ENCODE measurements at regions not wholly inside any gene's neighbourhood (a gene's known extent, or its start where the extent isn't known, plus 50 kb on each side); places are given as distances from the start of the nearest gene placed in this dataset.
"Not testable (repeated sequence)": the region's sequence is repeated elsewhere in the genome, so short reads cannot be mapped to it uniquely, and the experiment has no call there.

DNA sequence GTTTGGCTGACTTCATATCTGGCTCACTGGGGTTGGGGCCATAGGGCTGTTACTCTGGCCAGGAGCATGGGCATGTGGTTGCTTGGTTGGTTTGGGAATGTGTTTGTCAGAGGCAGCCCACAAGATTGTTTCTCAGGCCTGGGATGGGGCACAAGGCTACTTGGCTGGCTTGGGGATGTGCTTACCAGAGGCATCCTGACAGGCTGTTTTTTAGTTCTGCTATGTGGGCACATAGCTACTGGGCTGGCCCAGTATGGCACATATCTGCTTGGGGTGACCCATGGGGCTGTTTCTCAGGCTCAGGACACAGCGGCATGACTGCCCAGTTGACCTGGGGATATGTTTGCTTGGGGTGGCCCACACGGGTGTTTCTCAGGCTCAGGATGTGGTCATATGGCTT lies 94.6 kb upstream of the PGR start:
- Mint-ChIP-seq H3K27ac (no peak overlapping the region), H3K4me1 (no peaks in the 10 kb centered on the region), H3K4me3 (no peak overlapping the region), H3K36me3 (peaks cover 0 to 6% (median 4%) of the 10 kb centered on the region in 3 donors), H3K27me3 (ENCODE audit: low read depth in 3 of 3) (no peaks in the 10 kb centered on the region), H3K9me3 (peaks cover 15 to 79% (median 29%) of the 10 kb centered on the region in 6 donors)
- DNase-seq, result no peak

DNA sequence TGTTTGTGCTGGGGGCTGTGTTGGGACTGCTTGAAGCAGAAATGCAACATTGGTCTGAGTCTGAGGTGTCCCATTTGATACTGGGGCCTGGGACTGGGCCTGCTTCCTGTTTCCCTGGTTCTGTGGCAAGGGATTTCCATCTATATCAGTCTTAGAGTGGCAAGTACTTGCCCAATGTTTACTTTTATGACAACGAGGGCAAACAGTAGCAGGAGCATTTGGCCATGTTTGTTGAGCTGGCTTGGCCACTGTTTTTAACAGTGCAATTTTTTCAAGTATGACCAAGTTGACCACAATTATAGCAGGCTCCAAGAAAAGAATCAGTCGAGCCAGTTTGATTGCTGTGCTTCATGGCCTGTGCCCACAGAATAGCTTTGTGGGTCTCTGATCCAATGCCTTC lies 88.5 kb upstream of the PGR start:
- H3K9me3 Mint-ChIP-seq, result peaks cover 15 to 73% (median 27%) of the 10 kb centered on the region in 6 donors
- not testable (repeated sequence) for H3K4me1 Mint-ChIP-seq; H3K4me3 Mint-ChIP-seq; H3K27me3 Mint-ChIP-seq (ENCODE audit: low read depth in 3 of 3); H3K27ac Mint-ChIP-seq; H3K36me3 Mint-ChIP-seq; DNase-seq

DNA sequence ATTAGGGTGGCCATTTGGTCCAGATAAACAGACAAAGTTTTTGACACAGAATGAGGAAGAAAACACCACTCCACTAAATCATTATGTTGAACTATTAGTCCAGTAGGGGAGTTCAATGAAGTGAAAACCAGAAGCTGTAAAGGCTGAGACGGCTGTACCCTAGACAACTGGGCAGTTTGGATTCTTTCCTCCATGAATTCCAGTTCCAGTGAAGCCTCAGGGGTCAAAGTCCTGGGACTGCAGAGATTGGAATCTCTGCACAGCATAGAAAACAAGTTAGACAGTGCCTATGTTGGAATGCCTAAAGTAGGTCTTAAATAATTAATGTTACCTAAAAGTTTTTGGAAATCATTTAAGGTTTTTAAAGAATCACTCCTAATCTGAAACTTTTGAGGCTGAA lies 86.5 kb upstream of the PGR start:
- not testable (repeated sequence) for H3K4me1 Mint-ChIP-seq; H3K27me3 Mint-ChIP-seq (ENCODE audit: low read depth in 3 of 3); H3K27ac Mint-ChIP-seq; DNase-seq; H3K4me3 Mint-ChIP-seq
- Mint-ChIP-seq H3K9me3 (peaks cover 19 to 75% (median 35%) of the 10 kb centered on the region in 6 donors), H3K36me3 (peaks cover 0 to 12% (median 0%) of the 10 kb centered on the region in 3 donors)

DNA sequence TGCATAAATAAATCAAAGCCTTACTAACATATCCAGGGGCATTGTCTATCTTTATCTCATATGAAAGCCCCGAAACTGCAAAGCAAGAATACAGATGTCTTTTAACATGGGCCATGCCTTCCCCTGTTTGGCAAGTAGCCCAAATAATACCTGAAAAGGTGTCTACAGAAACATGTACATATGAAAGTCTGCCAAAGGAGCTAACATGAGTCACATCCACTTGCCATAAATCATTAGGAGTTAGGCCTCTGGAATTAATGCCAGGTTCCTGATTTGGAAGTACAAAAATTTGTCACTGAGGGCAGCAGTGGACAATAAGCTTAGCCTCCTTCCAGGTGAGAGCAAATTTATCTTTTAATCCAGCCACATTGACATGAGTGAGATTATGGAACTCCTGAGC lies 85.5 kb upstream of the PGR start:
- no peak overlapping the region for H3K4me3 Mint-ChIP-seq
- no peak overlapping the region for H3K27ac Mint-ChIP-seq
- H3K36me3 Mint-ChIP-seq, result peaks cover 0 to 13% (median 0%) of the 10 kb centered on the region in 3 donors
- H3K9me3 Mint-ChIP-seq, result peaks cover 21 to 72% (median 39%) of the 10 kb centered on the region in 6 donors
- no peak for DNase-seq
- H3K4me1 Mint-ChIP-seq, result no peaks in the 10 kb centered on the region
- no peaks in the 10 kb centered on the region for H3K27me3 Mint-ChIP-seq (ENCODE audit: low read depth in 3 of 3)

DNA sequence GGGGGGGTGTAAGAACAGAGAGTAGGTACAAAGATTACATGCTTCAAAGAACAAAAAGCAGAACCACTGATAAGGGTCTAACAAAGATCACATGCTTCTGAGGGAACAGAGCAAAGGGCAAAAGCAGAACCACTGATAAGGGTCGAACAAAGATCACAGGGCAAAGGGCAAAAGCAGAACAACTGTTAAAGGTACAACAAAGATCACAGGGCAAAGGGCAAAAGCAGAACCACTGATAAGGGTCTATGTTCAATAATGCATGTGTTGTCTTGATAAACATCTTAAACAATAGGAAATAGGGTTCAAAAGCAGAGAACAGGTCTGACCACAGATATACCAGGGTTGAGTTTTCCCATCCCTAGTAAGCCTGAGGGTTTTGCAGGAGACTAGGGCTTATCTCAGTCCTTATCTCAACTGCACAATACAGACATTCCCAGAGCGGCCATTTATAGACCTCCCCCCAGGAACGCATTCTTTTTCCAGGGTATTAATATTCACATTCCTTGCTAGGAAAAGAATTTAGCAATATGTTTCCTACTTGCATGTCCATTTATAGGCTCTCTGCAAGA lies 81.9 kb upstream of the PGR start:
- Mint-ChIP-seq H3K27me3 (ENCODE audit: low read depth in 3 of 3) (no peaks in the 10 kb centered on the region), H3K36me3 (peaks cover 0 to 6% (median 0%) of the 10 kb centered on the region in 3 donors), H3K9me3 (peaks cover 13 to 76% (median 35%) of the 10 kb centered on the region in 6 donors), H3K4me1 (no peaks in the 10 kb centered on the region), H3K4me3 (no peak overlapping the region), H3K27ac (no peak overlapping the region)
- DNase-seq, result no peak

DNA sequence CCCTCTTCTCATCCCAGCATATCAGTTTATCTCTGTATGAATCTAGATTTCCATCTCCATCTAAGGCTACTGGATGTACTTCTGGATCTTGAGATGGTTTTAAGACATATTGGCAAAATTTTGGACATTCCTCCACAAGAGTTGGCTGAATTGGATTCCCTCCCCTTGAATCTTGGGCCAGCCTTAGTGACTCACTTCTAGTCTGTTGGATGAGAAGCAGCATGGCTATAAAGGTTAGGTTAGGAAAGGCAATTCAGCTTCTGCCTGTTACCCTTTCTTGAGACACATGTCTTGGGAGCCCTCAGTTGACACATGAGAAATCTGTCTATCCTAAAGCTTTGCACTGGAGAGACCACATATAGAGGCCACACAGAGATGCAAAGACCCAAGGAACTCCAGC lies 73.0 kb upstream of the PGR start:
- DNase-seq, result no peak
- H3K27ac Mint-ChIP-seq, result no peak overlapping the region
- H3K27me3 Mint-ChIP-seq (ENCODE audit: low read depth in 3 of 3), result no peaks in the 10 kb centered on the region
- no peaks in the 10 kb centered on the region for H3K4me1 Mint-ChIP-seq
- no peaks in the 10 kb centered on the region for H3K36me3 Mint-ChIP-seq
- peaks cover 8 to 41% (median 14%) of the 10 kb centered on the region in 6 donors for H3K9me3 Mint-ChIP-seq
- no peak overlapping the region for H3K4me3 Mint-ChIP-seq

DNA sequence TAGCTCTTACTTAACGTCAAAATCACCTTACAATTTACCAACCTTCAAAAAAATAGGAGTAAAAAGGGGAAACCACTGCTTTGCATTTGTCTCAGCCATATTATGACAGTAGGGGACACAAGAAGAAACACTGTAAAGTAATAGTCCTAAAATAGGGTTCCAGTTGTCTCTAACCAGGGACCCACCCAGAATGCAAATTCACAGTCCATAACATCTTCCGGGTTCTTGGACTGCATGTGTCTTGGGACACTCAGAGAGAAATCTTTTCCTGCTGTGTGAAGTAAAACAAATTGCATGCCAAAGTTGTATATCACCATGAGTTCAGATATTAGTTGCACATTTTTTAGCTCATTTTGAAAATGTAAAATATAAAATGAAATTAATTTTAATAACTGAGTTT lies 69.8 kb upstream of the PGR start:
- no peak overlapping the region for H3K4me3 Mint-ChIP-seq
- H3K9me3 Mint-ChIP-seq, result peaks cover 2 to 27% (median 8%) of the 10 kb centered on the region in 6 donors

DNA sequence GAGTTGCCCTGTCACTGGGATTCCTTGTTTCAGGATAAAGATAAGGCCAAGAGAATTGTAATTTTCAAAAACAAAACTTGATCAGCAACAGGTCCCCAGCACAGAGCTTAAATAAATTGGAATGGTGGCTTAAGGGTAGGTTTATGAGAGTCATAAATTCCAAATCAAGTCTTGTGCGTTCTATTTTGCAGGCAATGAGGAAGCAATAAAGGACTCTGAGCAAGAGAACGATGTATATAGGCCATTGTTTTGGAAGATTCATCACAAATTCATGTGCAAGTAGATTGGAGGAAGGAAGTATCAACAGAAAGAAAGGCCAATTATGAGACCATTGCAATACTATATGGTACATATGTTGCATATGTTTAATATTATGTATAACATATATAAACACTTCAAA lies 65.7 kb upstream of the PGR start:
- H3K27ac Mint-ChIP-seq, result no peak overlapping the region
- H3K4me3 Mint-ChIP-seq, result no peak overlapping the region
- H3K9me3 Mint-ChIP-seq, result peaks cover 3 to 12% (median 6%) of the 10 kb centered on the region in 6 donors
- no peaks in the 10 kb centered on the region for H3K27me3 Mint-ChIP-seq (ENCODE audit: low read depth in 3 of 3)
- no peak for DNase-seq
- no peaks in the 10 kb centered on the region for H3K36me3 Mint-ChIP-seq
- no peaks in the 10 kb centered on the region for H3K4me1 Mint-ChIP-seq

More for the DNA sequence above, 69.8 kb upstream of the PGR start:
- H3K27ac Mint-ChIP-seq, result no peak overlapping the region
- no peak for DNase-seq
- H3K27me3 Mint-ChIP-seq (ENCODE audit: low read depth in 3 of 3), result no peaks in the 10 kb centered on the region
- H3K36me3 Mint-ChIP-seq, result no peaks in the 10 kb centered on the region
- H3K4me1 Mint-ChIP-seq, result no peaks in the 10 kb centered on the region

DNA sequence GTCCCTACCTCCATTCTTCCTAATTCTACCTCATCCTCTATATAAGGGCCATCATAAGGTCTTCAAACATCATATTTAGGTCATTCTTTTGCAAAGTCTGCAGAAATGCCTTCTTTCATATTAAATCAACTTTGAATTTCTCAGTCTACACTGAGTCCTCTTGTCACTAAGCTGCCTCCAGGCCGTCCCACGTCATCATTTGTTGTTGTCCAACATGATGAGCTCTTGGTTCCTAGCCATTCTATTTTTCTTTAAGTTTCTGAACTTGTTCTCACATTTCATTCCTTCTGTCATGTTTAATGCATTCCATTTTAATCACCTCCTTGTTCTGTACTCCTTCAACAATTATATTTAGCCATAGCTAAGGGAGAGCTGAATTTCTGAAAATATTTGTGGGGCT lies 59.2 kb upstream of the PGR start:
- H3K4me1 Mint-ChIP-seq, result no peaks in the 10 kb centered on the region
- H3K36me3 Mint-ChIP-seq, result no peaks in the 10 kb centered on the region

DNA sequence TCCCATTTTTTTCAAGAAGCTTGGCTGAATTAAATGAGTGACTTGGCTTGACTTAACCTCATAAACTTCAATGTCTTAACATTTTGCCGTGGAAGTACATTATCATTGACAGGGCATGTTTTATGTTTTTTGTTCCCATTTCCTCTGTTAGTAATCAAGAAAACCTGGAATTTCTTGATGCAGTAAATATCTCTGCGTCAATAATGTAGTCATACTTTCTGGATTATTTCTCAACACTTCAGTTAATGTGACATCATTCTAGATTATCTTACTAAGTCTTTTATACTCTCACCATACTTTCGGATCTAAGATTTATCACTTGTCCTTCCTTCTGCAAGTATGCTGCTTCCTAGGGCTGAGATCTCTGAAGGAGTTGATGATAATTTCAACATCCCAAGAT lies 58.6 kb upstream of the PGR start:
- H3K27ac Mint-ChIP-seq, result no peak overlapping the region
- DNase-seq, result no peak
- no peaks in the 10 kb centered on the region for H3K27me3 Mint-ChIP-seq (ENCODE audit: low read depth in 3 of 3)
- peaks cover 5 to 26% (median 11%) of the 10 kb centered on the region in 6 donors for H3K9me3 Mint-ChIP-seq
- no peaks in the 10 kb centered on the region for H3K4me1 Mint-ChIP-seq
- H3K4me3 Mint-ChIP-seq, result no peak overlapping the region
- H3K36me3 Mint-ChIP-seq, result no peaks in the 10 kb centered on the region

More for the DNA sequence above, 59.2 kb upstream of the PGR start:
- Mint-ChIP-seq H3K9me3 (peaks cover 5 to 23% (median 14%) of the 10 kb centered on the region in 6 donors), H3K27me3 (ENCODE audit: low read depth in 3 of 3) (no peaks in the 10 kb centered on the region), H3K27ac (no peak overlapping the region), H3K4me3 (no peak overlapping the region)
- DNase-seq, result no peak

DNA sequence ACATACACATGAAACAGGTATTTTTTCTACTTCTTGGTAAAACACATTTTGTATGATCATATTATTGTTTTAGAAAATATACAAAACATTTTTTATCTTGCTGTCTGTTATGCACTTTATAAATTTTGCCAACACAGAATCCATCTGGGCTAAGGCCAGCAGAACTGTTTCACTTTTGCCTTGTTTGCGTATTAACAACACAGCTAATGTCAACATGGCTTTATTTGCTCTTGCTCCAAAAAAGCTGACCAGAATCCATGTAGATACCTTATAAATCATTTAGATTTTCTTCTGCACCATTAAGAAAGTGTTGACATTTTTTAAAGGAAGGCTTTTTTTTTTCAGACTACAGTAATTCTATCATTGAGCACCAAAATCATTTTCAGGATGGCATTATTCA lies 58.1 kb upstream of the PGR start:
- H3K9me3 Mint-ChIP-seq, result peaks cover 5 to 28% (median 13%) of the 10 kb centered on the region in 6 donors
- no peaks in the 10 kb centered on the region for H3K4me1 Mint-ChIP-seq
- no peaks in the 10 kb centered on the region for H3K36me3 Mint-ChIP-seq
- H3K27me3 Mint-ChIP-seq (ENCODE audit: low read depth in 3 of 3), result no peaks in the 10 kb centered on the region
- H3K27ac Mint-ChIP-seq, result no peak overlapping the region
- no peak for DNase-seq
- H3K4me3 Mint-ChIP-seq, result no peak overlapping the region

DNA sequence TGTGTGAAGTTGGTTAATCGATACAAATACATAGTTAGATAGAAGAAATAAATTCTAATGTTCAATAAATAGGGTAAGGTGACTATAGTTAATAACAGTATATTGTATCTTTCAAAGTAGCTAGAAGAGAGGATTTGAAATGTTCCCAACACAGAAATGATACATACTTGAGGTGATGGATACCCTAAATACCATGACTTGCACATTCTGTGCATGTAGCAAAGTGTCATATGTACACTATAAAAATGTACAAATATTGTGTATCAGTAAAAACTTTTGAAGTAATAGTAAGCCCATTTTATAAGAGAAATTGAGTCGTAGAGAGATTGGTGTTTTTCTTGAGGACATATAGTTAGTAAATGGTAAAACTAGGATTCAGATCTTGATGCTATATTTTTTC lies 56.4 kb upstream of the PGR start:
- no peak overlapping the region for H3K4me3 Mint-ChIP-seq
- H3K4me1 Mint-ChIP-seq, result no peaks in the 10 kb centered on the region
- no peak for DNase-seq
- peaks cover 5 to 30% (median 13%) of the 10 kb centered on the region in 6 donors for H3K9me3 Mint-ChIP-seq
- no peaks in the 10 kb centered on the region for H3K36me3 Mint-ChIP-seq
- H3K27ac Mint-ChIP-seq, result no peak overlapping the region
- H3K27me3 Mint-ChIP-seq (ENCODE audit: low read depth in 3 of 3), result peaks cover 0 to 2% (median 0%) of the 10 kb centered on the region in 3 donors

DNA sequence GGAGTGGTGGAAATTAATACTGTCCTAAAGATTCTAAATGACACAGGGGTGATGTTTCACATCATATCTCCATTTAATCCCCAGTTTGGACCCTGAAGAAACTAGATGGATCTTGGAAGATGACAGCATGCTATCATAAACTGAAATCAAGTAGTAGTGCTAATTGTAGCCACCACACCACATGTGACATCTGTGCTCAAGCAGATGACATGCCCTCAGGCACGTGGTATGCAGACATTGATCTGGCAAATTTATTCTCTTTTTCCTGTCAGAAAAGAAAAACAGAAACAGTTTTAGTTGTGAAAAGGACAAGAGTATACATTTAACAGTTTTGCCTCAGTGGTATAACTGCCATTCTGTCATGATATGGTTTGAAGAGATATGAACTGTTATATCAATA lies 52.9 kb upstream of the PGR start:
- H3K4me1 Mint-ChIP-seq, result no peaks in the 10 kb centered on the region
- H3K27me3 Mint-ChIP-seq (ENCODE audit: low read depth in 3 of 3), result peaks cover 0 to 2% (median 1%) of the 10 kb centered on the region in 3 donors
- H3K36me3 Mint-ChIP-seq, result no peaks in the 10 kb centered on the region
- H3K4me3 Mint-ChIP-seq, result no peak overlapping the region
- no peak for DNase-seq
- H3K27ac Mint-ChIP-seq, result no peak overlapping the region
- peaks cover 2 to 32% (median 9%) of the 10 kb centered on the region in 6 donors for H3K9me3 Mint-ChIP-seq

DNA sequence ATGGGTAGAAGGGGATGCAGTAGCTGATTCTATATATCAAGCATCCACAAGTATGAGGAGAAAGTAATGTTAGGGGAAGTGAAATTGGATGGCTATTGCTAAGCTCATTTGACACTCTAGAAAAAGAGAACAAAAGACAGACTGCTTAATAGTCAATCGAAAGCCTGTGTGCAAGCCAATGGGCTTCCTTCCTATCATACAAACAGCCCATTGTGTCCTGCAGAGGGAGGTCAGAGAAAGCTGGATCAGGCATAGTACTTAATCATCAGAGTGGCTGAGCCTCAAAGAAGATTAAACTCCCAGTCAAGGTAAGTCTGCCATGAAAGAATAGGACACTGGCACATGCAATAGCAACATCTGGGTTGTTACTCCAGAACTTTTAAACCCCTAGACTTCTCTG lies 50.9 kb upstream of the PGR start:
- DNase-seq, result no peak
- Mint-ChIP-seq H3K27me3 (ENCODE audit: low read depth in 3 of 3) (peaks cover 0 to 2% (median 1%) of the 10 kb centered on the region in 3 donors), H3K9me3 (peaks cover 2 to 35% (median 8%) of the 10 kb centered on the region in 6 donors), H3K36me3 (no peaks in the 10 kb centered on the region), H3K4me3 (no peak overlapping the region), H3K4me1 (no peaks in the 10 kb centered on the region), H3K27ac (no peak overlapping the region)

Data from immature natural killer cell (primary cell).